Fibroblast of villous mesenchyme (primary cell): ENCODE measurements at regions not wholly inside any gene's neighbourhood (a gene's known extent, or its start where the extent isn't known, plus 50 kb on each side); places are given as distances from the start of the nearest gene placed in this dataset.

Experiments
- DNase-seq: peaks from one replicate; pipeline ENCODE4 v3.0.0-alpha.2; 2010; ENCODE audit warnings: low read depth
- H3K4me3 ChIP-seq: 2 replicates; pipeline ENCODE4 v1.5.1; 2011; ENCODE audit warnings: low read depth, mild to moderate bottlenecking, low read length
- TF ChIP-seq, protein P1 (sequence below): IDR thresholded peaks from 2 replicates; pipeline ENCODE4 v1.5.1; 2012; ENCODE audit warnings: low read depth, mild to moderate bottlenecking, low read length; ENCODE audit not compliant: insufficient read depth

DNA sequence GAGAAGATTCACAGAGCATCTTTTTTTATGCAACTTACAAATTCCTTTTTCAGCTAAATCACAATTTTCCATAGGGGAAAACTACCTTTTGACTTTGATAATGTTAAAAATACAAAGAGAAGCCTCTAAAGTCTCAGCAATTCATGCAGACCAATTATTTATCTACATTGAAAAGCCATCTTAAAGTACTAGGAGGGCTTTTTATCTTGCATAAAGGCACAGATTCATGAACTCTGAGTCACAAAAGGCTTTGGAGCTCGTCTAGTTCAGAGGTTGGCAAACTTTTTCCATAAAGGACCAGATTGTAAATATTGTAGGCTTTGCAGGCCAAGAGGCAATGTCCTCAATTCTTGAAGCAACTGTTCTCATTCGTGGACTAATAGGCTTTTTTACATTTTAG is 210.4 kb upstream of the HDX start:
- TF ChIP-seq, protein P1, sequence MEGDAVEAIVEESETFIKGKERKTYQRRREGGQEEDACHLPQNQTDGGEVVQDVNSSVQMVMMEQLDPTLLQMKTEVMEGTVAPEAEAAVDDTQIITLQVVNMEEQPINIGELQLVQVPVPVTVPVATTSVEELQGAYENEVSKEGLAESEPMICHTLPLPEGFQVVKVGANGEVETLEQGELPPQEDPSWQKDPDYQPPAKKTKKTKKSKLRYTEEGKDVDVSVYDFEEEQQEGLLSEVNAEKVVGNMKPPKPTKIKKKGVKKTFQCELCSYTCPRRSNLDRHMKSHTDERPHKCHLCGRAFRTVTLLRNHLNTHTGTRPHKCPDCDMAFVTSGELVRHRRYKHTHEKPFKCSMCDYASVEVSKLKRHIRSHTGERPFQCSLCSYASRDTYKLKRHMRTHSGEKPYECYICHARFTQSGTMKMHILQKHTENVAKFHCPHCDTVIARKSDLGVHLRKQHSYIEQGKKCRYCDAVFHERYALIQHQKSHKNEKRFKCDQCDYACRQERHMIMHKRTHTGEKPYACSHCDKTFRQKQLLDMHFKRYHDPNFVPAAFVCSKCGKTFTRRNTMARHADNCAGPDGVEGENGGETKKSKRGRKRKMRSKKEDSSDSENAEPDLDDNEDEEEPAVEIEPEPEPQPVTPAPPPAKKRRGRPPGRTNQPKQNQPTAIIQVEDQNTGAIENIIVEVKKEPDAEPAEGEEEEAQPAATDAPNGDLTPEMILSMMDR = no peak
- H3K4me3 ChIP-seq = no peak overlapping the region
- DNase-seq = no peak

DNA sequence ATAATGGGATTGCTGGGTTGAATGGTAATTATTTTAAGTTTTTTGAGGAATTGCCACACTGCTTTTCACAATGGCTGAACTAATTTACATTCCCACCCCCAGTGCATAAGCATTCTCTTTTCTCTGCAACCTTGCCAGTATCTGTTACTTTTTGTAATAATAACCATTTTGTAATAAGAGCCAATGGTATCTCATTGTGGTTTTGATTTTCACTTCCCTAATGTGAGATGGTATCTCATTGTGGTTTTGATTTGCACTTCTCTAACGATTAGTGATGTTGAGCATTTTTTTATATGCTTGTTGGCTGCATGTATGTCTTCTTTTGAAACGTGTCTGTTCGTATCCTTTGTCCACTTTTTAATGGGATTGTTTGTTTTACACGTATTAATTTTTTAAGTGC is 213.1 kb upstream of the HDX start:
- no peak for DNase-seq
- no peak overlapping the region for H3K4me3 ChIP-seq
- TF ChIP-seq, protein P1 = no peak

GRCh38 chrX:84717343-84717742 is 215.1 kb upstream of the HDX start:
- TF ChIP-seq, protein P1 = no peak
- no peak for DNase-seq
- no peak overlapping the region for H3K4me3 ChIP-seq

GRCh38 chrX:84721416-84721815 is 219.2 kb upstream of the HDX start:
- no peak for DNase-seq
- no peak overlapping the region for H3K4me3 ChIP-seq
- TF ChIP-seq, protein P1 = no peak

DNA sequence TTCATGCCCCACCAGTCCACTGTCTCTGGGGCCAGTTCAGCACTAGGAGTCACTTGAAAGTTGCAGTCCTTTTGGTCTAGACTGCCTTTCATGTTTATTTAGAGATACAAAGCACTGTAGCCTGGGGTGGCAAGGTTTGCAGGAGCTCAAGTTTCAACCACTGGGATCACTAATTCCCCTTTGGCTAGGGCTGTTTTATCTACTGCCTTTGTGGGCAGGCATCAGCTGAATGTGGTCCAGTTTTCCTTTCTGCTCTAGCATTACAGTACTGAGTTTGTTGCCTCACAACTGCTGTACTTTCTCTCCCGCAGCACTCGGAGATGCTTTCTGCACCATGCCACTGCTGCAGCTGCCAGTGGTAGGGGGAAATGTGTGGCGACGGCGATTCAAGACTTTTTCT is 222.3 kb upstream of the HDX start:
- TF ChIP-seq, protein P1 = no peak
- no peak for DNase-seq
- H3K4me3 ChIP-seq = no peak overlapping the region

DNA sequence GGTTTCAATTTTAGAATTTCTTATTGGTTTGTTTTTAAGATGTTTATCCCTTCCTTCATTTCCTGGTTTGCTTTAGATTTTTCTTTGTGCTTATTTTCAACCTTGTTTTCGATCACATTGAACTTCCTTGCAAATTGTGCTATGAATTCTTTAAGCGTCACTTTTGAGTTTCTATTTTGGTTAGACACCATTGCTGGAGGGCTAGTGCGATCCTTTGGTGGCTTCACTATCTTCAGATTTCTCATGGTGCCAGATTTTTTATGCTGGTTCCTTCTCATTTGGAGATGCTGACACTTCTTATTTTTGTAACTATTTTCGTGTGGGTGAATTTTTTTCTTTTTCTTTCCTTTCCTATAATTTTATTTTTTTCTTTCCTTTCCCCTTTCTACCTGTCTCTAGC is 227.2 kb upstream of the HDX start:
- H3K4me3 ChIP-seq = no peak overlapping the region
- TF ChIP-seq, protein P1 = no peak
- no peak for DNase-seq

GRCh38 chrX:84729809-84730208 is 227.6 kb upstream of the HDX start:
- DNase-seq = peak; percentile 13
- TF ChIP-seq, protein P1 = peak; percentile 70
- H3K4me3 ChIP-seq = no peak overlapping the region
